ENCODE measurements at regions not wholly inside any gene's neighbourhood (a gene's known extent, or its start where the extent isn't known, plus 50 kb on each side); places are given as distances from the start of the nearest gene placed in this dataset.
"Not testable (repeated sequence)": the region's sequence is repeated elsewhere in the genome, so short reads cannot be mapped to it uniquely, and the experiment has no call there.

DNA sequence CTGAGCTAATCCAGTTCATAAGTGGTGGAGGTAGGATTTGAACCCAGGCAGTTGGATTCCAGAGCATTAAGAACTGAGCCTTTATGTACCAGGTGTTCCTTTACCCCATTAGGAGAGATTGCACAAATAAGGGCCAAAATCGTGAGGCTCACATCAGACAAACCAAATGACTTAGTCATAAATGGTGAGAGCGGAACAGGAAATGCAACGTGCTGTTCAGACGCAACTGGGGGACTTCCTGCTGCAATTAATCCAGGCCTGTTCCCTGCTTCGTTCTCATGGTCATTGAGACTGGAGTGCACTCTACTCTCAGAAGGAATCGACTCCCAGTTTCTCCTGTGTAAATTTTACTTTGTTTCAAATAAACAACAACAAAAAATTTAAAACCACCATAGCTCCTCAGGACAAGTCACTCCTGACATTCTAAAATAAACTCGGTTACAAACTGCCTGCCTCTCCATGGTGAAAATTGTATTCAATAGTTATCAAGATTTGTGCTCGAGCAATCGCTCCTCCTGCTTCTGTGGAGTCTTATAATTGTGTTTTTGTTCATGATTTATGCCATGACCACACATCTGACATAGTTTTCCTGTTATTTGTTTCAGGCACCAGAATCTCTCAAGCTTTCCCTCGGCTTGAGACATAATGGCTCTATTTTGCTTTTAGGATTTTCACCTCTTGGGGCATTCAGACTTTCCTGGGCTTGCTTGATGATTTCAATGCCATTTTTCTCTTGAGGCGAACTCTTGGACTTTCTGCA is 115.3 kb upstream of the BMPER start:
- no peak for DNase-seq (ENCODE audit: low read depth)

DNA sequence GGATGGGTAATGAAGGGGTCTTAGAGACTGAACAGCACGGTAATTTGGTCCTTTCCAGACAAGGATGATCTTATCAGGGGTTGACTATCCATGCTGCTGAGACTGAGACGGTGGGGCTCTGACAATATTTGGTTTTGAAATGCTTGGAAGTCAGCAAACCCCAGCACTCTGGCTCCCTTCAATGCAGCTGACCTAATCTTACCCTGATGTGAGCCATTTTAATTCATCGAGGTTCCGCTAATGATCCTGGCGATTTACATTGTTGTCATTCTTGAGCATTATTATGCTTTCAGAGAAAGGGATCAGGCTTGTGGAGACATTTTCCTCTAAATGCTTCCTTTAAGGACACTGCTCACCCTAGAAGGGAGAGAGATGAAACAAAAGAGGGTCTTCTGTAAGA is 114.6 kb upstream of the BMPER start:
- DNase-seq (ENCODE audit: low read depth) = no peak

DNA sequence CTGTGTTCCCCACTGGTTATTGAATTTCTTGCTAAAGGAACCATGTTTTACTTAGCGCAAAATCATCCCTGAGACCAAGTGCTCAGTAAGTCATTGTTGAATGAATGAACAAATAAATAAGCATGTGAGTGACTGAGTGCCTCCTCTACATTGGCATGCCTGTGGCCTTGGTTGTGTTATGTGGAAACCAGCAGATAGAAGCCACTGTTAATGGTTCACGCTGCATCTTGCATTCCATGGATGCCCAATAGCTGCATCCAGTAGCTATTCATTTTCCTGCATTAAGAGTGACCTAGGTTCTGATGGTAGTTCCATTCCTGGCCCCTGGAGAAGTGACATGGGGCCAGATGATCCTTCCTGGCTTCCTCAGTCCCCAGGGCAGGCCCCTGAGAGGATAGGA is 113.3 kb upstream of the BMPER start:
- DNase-seq (ENCODE audit: low read depth) = no peak

DNA sequence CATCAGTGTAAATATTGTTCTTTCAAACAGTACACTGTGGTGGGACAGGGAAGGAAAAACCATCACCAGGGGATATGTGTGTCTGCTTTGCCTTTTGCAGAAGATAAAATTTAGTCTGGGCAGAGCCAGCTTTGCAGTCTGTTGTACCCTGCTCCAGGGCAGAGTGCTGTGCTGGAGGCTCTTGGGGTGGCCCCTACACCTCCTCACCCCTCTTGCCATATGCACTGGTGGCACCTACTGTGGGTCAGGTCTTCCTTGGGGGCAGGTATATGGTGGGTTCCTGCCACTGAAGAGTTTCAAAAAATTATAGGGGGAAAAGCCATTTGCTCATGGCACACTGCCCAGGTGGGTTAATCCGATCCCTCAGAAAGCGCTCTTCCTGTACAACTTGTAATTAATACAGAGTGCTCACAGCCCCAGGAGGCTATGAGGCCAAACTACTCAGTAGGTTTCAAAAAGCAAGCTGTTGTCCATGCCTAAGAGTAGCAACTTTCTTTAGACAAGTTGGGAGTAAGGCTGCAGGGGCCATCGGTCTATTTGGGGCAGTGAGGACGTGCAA is 112.7 kb upstream of the BMPER start:
- no peak for DNase-seq (ENCODE audit: low read depth)

DNA sequence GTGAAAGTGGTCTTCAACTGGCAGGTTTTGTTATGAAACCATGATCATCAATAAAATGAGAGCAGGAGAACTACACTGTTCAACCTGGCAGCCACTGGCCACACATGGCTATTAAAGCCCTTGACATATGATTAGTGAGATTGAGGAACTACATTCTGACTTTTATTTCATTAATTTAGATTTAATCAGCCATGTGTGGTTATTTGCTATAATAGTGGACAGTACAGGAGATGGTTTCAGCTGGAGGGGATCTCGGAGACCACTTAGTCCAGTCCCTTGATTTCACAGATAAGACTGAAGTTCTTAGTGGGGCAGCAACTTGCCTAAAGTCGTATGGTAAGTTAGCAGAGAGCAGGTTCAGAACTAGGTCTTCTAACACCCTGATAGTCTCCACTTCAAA is 111.7 kb upstream of the BMPER start:
- DNase-seq (ENCODE audit: low read depth) = no peak

DNA sequence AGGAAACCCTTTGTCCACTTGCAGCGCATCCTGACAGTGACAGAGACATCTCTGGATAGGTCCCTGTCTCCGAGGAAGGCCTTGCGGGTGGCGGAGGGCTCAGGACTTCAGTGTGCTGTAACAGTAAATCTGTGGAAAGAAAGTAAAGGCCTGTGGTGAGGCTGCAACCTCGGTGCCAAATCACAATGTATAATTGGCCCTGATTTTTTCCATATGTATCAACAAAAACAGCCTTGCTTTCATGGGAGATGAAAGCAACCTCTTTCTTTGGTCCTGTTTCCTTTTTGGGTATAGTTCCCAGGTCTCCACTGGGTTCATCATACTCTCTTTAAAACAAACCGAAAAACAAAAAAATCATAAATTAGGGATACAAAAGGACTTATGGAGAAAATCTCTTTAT is 110.9 kb upstream of the BMPER start:
- DNase-seq (ENCODE audit: low read depth) = no peak

DNA sequence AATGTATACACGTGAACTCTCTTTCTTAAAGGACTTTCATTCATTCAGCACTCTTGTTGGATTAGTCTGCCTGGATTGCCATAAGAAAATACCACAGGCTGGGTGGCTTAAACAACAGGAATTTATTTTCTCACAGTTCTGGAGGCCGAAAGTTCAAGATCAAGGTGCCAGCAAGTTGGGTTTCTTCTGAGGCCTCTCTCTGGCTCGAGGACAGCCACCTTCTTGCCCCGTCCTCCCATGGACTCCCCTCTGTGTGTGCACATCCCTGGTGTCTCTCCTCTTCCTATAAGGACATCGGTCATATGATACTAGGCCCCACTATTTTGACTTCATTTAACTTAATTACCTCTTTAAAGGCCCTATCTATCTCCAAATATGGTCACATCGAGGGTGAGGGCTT is 110.4 kb upstream of the BMPER start:
- DNase-seq (ENCODE audit: low read depth) = no peak

DNA sequence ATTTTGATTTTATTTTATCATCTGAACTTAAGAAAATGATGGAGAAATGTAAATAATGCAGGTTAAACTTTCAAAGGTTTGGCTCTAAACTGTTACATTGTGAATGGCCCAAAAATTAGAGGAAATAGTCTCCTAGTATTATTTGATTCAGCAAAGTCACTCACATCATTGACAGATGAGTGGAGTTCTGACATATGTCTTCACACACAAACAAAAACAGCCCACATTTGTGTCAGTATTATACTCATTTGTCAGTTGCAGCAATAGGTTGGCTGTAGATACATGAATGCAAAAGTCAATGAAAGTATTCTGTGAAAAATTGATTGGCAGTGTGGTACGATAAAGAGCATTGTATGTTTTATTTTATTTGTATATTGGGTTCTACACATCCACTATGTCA is 108.8 kb upstream of the BMPER start:
- DNase-seq (ENCODE audit: low read depth) = no peak

DNA sequence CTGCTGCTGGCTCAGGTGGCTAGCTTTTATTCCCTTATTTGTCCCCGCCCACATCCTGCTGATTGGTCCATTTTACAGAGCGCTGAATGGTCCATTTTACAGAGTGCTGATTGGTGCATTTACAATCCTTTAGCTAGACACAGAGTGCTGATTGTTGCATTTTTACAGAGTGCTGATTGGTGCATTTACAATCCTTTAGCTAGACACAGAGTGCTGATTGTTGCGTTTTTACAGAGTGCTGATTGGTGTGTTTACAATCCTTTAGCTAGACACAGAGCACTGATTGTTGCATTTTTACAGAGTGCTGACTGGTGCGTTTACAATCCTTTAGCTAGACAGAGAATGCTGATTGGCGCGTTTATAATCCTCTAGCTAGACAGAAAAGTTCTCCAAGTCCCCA is 107.8 kb upstream of the BMPER start:
- DNase-seq (ENCODE audit: low read depth) = not testable (repeated sequence)

DNA sequence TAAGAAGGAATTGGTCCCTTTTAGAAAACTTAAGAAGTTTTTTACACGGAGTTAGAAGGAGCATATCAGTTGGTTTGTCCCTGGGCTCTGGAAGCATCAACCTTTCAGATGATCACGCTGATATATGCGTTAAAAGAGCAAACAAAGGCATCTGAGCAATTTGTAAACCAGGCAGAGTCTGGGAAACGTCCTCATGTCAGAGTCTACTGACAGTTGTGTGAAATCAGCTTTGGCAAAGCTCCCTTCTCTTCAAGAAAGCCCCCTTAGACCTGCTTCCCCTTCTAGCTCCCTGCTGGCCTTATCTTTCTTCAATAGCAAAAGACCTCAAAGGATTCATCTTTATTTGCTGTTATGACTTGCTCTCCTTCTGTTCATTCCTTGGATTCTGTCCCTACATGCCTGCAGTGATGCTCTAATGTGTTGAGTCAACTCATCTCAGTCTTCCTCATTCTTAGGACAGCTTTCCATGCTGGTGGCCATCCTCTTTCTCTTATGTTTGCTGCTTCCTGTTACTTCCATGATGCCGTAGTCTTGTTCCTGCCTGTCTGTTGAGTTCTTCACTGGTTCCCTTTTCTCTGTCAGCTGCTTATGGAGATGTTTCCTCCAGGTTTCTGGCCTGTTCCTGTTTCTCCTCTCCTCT is 106.5 kb upstream of the BMPER start:
- DNase-seq (ENCODE audit: low read depth) = no peak

DNA sequence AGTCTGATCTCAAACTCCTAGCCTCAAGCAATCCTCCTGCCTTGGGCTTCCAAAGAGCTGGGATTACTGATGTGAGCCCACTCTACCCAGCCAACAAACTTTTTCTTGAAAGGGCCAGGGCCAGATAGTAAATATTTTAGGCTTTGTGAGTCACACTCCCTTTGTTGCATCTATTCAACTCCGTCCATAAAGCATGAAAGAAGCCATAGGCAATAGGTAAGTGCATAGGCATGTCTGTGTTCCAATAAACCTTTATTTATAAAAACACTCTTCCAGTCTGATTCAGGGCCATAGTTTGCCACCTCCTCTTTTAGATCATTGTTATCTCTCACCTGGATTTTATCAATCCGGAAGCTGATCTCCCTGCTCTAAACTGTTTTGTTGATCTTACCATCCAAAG is 105.6 kb upstream of the BMPER start:
- no peak for DNase-seq (ENCODE audit: low read depth)

DNA sequence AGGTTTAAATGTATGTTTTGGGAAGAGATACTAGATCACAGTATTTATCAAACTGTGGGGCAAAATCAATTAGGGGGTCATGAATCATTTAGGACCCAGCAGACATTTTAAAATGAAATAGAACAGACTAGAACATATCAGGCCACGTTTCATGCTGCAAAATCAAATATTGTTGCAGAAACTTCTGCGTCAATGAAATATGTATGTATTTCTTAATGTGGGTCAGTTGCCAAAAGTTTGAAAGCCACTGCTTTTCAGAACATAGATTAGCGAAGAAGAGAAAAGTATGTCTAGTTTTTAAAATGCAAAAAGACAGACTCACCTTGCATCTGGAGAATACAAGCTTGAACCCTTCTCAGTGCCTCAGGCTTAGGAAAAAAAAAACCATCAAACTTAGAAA is 102.7 kb upstream of the BMPER start:
- DNase-seq (ENCODE audit: low read depth) = no peak

DNA sequence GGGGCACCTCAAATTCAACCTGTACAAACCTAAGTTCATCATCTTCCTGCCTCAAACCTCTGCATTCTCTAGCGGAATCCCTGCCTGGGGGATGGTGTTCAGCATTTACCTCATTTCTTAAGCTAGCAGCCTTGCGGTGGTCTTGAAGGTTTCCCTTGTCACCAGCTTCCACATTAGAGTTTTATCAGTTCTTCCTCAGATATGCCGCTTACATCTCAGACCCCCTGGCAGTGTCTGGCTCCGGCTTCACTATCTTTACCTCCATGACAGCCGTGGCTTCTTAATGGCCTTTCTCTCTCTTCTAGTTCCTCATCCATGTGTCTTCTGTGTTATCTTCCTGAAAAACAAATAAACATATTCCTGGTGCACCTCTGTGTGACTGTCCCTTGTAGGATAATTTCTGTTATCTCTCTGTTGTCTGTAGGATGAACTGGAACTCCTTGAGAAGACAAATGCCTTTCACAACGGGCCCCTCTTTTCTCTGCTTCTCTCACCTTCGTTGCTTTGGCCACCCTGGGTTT is 101.1 kb upstream of the BMPER start:
- no peak for DNase-seq (ENCODE audit: low read depth)

DNA sequence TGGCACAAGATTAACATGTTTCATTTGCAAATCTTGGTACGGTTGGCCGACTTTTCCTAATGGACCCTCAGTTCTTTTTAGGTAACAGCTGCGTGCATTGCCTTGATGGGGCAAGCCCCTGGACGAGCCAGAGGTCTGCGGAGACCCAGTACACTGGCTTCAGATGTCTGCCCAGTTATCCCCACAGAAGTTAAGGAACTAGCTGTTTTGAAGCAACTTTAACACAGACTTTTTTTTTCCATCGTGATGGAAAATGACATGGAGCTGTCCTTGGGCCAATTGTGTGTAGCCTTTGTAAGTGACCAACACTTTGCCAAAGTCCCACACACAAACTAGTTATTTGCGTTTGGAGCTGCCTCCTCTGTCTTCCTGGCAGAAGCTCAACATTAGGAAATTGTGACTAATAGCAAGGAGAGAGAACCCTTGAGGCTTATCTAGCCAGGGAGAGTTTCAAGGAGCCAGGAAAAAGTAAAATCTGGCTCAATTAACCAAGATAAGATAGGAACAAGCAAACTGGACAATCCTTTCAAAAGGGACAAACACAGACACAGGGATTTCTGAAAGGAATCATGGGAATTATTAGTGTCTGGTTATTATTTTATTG is 99.6 kb upstream of the BMPER start:
- no peak for DNase-seq (ENCODE audit: low read depth)

DNA sequence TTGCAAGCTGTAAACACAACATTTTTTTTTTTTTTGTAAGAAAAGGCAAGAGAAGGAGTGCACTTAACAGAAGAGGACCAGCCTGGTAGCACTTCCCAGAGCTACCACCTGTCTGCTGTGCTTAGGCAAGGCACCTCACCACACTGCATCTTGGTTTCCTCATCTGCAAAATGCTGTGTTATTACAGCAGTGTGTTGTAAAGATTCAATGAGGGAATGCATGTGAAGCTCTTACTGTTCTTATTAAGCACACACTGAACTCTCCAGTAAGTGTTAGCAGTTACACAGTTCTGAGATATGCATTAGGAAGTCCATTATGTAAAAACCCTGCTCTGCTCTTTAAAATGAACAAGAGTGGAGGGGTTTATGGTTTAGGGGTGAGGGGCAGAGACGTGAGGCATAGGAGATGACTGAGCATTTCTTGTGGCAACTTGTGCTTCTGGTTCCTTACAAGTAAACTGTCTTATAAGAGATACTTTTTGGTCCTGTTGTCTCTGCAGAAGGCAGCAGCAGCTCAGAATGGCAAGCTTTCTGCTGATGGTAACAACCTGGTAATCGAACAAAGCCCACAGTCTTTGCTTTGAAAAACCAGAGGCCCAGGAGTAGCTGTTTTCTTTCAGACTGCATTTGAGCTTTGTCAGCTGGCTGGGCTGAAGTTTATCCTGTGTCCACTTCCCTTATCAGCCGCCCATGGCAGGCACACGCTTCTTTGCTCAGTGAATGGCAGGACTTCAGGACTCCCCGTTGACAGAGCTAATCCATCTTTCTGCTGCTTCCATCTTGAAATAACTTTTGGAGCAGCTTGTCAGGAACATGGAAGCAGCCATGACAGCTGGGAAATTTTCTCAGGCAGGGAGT is 98.8 kb upstream of the BMPER start:
- no peak for DNase-seq (ENCODE audit: low read depth)

DNA sequence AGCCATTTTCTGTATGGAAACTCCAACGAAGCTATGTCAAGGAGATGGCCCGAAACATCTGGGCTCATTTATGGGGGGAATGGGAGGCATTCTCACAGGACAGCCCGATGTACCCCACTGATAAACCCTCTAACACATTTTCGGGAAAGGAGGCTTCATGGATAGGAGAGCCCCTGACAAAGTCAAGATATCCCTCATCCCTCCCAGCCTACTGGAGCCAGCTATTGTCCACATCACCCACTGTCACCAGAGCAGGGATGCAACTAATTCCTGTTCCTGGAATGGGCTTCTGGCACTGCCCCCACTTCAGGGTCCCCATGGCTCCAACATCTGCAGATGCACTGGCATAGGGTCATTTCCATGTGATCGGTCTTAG is 98.2 kb upstream of the BMPER start:
- DNase-seq (ENCODE audit: low read depth) = no peak

DNA sequence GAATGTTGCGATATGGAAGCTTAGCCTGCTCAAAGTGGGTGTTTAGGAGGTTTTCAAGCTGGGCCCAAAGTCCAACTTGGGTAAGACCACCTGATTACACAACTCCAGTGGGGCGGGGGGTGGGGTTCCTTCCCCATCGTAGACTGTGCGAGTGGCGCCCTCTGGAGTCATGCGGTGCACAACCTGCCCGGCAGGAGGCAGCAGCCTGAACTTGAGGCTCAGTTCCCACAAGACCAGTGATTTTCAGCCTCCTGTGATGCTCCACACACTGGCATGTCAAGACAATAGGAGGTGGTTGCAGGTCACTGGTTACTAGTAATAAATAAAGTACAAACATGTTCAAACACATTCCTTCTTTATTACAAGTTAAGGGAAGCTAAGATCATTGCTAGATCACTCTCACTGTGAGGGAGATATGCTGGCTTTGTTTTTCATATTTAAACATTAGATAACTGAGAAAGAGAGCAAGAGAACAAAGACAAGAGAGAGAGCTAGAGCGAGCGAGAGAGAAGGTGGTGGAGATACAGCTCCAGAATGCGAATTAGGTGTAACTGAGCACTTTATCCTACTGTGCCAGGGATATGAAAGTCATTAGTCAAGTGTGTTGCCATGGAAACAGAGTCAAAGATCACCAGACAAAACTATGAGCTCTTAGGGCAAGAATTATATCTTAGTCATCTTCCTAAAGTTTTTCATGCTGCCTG is 97.4 kb upstream of the BMPER start:
- peak; percentile 1 for DNase-seq (ENCODE audit: low read depth)

DNA sequence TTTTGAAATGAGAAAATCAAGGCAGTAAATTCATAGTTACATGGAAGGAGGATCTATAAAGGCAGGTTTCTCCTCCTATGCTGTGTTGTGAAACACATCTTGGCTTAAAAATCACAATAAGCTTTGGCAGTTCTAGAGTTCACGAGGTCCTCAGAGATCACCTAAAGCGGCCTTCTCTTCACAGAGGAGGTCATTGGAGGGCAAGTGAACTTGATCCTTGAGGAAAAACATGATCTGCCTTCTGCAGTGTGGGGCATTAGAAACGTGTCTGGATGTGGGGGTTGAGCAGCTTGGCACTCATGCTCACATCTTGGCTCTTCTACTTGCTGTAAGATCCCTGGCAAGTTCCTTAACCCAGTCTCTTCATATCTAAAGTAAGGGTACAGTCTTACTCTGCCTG is 96.1 kb upstream of the BMPER start:
- DNase-seq (ENCODE audit: low read depth) = no peak

DNA sequence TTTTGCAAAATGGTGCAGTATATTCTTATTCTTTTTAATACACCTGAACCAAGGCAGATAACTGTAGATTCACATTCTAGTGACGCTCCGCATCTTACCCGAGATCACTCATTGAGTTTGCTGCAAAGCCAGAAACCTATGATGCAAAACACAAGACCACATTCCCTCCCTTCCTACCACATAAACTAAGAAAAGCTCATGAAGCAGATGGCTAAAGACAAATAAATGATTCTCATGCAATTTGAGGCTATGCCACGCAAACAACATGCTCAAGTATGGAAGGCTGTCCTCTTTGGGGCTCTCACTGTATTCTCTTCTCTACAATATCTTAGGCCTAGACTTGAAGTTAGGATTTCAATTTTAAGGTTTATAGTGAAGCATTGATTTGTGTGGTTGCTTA is 95.0 kb upstream of the BMPER start:
- DNase-seq (ENCODE audit: low read depth) = no peak

DNA sequence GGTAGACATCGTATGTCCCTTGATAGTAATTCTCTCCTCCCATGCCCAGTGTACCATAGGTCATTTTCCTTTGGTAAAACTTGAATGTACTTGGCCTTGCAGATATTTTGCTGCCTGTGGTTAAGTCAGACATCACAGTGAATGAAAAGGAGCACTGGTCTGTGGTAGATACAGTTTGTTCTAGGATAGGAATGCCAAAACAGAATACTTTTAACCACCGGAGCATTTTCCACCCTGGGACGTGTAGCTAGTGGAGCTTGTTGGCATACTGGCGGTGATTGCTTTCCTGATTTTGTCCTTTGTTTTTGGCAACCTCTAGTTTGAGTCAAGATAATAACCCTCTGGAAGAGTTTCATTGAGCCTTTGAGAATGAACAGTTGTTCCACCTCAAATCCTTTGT is 92.0 kb upstream of the BMPER start:
- DNase-seq (ENCODE audit: low read depth) = no peak

DNA sequence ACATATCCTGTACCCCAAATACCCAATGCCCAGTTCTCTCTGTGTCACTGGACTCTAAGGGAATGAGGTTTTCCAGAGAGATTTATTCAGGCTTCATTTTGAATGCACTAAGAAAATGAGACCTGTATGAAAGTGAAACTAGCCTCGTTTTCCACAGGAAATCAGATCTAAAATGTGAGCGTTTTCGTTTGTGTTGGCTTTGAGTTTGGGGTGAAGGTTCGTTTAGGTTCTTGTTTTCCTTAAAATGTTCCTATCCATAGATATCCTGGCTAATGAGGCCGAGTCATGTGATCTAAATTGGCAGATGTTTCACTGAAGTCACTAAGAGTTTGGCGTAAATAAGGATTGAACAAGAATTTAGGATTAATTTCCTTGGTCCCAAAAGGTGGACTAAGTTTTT is 90.9 kb upstream of the BMPER start:
- DNase-seq (ENCODE audit: low read depth) = no peak

DNA sequence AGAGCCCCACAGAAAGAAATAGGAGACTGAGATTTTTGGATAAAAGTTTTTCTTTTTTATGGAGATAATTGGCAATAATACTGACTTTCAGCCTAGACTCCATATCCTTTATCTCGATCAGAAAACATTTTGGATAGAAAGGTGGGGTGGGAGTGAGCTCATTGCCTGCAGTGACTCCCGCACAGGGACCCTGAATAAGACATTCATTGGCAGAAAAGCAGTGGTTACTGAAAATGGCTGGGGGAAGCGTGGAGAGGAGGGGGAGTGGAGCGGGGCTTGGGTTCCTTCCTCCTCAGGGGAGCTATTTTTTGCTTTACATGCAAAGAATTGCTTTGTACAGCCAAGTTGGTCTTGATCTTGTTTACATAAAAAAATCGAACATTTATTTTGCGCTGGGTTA is 90.4 kb upstream of the BMPER start:
- DNase-seq (ENCODE audit: low read depth) = no peak
